CD8-positive, alpha-beta memory T cell (primary cell): ENCODE measurements at regions not wholly inside any gene's neighbourhood (a gene's known extent, or its start where the extent isn't known, plus 50 kb on each side); places are given as distances from the start of the nearest gene placed in this dataset.
"Not testable (repeated sequence)": the region's sequence is repeated elsewhere in the genome, so short reads cannot be mapped to it uniquely, and the experiment has no call there.

ENCODE experiments used
- CTCF ChIA-PET: fragments of 350-600 bp; sonication (Branson Sonifier 250); formaldehyde crosslinking; loops from one replicate; lab custom pipeline; 2021; ENCODE audit warnings: antibody characterized with exemption; lab: Charles Lee
- POLR2A ChIA-PET: fragments of 350-600 bp; sonication (Branson Sonifier 250); formaldehyde crosslinking; loops from one replicate; lab custom pipeline; 2021; ENCODE audit warnings: antibody characterized with exemption; lab: Charles Lee
- DNase-seq, 5 donors: peaks; one replicate each; pipeline versions ENCODE4 v3.0.0 to v3.0.0-alpha.2; 2020 to 2022; ENCODE audit warnings: mixed read lengths in 1 of 5
- H3K27ac ChIP-seq: one replicate; pipeline ENCODE4 v1.7.0; 2013; ENCODE audit warnings: low read depth, mild to moderate bottlenecking, low read length, moderate library complexity
- H3K27me3 ChIP-seq: 2 replicates; pipeline ENCODE4 v1.7.0; 2013; ENCODE audit warnings: low read length, mild to moderate bottlenecking; ENCODE audit not compliant: insufficient read depth, poor library complexity, severe bottlenecking
- H3K36me3 ChIP-seq: 2 replicates; pipeline ENCODE4 v1.7.0; 2013; ENCODE audit warnings: mild to moderate bottlenecking, low read length, moderate library complexity; ENCODE audit not compliant: insufficient read depth
- H3K4me1 ChIP-seq: 2 replicates; pipeline ENCODE4 v1.7.0; 2013; ENCODE audit warnings: mild to moderate bottlenecking, low read length, moderate library complexity; ENCODE audit not compliant: insufficient read depth
- H3K4me3 ChIP-seq: 2 replicates; pipeline ENCODE4 v1.7.0; 2013; ENCODE audit warnings: mild to moderate bottlenecking, low read length
- H3K9me3 ChIP-seq: 2 replicates; pipeline ENCODE4 v1.7.0; 2013; ENCODE audit warnings: mild to moderate bottlenecking, low read length
- H3K27ac Mint-ChIP-seq, 8 donors: one replicate each; pipeline ENCODE4 v1.8.0; 2020 to 2021; ENCODE audit warnings: mixed read lengths in 8 of 8, mild to moderate bottlenecking in 6 of 8, inconsistent platforms in 3 of 8, moderate library complexity in 3 of 8
- H3K27me3 Mint-ChIP-seq, 2 donors: one replicate each; pipeline ENCODE4 v1.8.0; 2020 to 2021; ENCODE audit warnings: mixed read lengths in 2 of 2, mild to moderate bottlenecking in 1 of 2, moderate library complexity in 1 of 2
- H3K36me3 Mint-ChIP-seq, 3 donors: one replicate each; pipeline ENCODE4 v1.8.0; 2020 to 2021; ENCODE audit warnings: mixed read lengths in 3 of 3, inconsistent platforms in 1 of 3, mild to moderate bottlenecking in 1 of 3
- H3K4me1 Mint-ChIP-seq, 3 donors: one replicate each; pipeline ENCODE4 v1.8.0; 2020 to 2021; ENCODE audit warnings: mixed read lengths in 3 of 3, inconsistent platforms in 1 of 3, mild to moderate bottlenecking in 1 of 3
- H3K4me3 Mint-ChIP-seq, 7 donors: one replicate each; pipeline ENCODE4 v1.8.0; 2020 to 2021; ENCODE audit warnings: mixed read lengths in 7 of 7, mild to moderate bottlenecking in 6 of 7, moderate library complexity in 4 of 7, inconsistent platforms in 2 of 7
- H3K9me3 Mint-ChIP-seq, 5 donors: one replicate each; pipeline ENCODE4 v1.8.0; 2020 to 2022; ENCODE audit warnings: mixed read lengths in 5 of 5, mild to moderate bottlenecking in 3 of 5, moderate library complexity in 2 of 5, inconsistent platforms in 1 of 5

- CTCF ChIA-PET = no interaction called here
- no peak overlapping the region for H3K4me3 Mint-ChIP-seq
- POLR2A ChIA-PET = no interaction called here
Measured at GRCh38 chr2:35510636-35511035, 844.9 kb upstream of the CRIM1 start.

DNA sequence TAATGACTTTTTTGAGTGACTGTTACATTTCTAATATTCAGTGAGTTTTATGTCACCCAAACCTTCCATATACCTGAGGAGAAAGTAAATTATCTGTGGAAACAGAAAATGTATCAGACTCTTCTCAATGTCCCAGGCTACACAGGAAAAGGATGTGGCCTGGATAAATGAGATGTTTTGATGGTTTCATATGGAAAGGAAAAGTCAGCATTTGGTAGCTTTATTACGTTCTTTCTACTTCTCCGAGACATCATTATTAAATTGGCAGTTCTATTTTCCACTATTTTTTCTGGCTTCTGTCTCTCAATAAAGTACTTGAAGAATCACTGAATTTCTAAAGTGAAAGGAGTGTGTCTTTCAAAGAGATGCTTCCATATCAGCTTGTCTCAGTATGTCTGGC lies 847.0 kb upstream of the CRIM1 start:
- H3K27me3 Mint-ChIP-seq = no peaks in the 10 kb centered on the region
- Histone ChIP-seq H3K9me3 (no peaks in the 10 kb centered on the region), H3K4me3 (no peak overlapping the region), H3K4me1 (no peaks in the 10 kb centered on the region), H3K36me3 (no peaks in the 10 kb centered on the region), H3K27ac (no peak overlapping the region), H3K27me3 (no peaks in the 10 kb centered on the region)
- H3K9me3 Mint-ChIP-seq = peaks cover 0 to 6% (median 0%) of the 10 kb centered on the region in 5 donors
- H3K36me3 Mint-ChIP-seq = no peaks in the 10 kb centered on the region
- no peaks in the 10 kb centered on the region for H3K4me1 Mint-ChIP-seq
- CTCF ChIA-PET = no interaction called here
- no peak for DNase-seq
- no peak overlapping the region for H3K4me3 Mint-ChIP-seq
- POLR2A ChIA-PET = no interaction called here
- no peak overlapping the region for H3K27ac Mint-ChIP-seq

More at GRCh38 chr2:35510636-35511035, 844.9 kb upstream of the CRIM1 start:
- no peak for DNase-seq
- no peaks in the 10 kb centered on the region for H3K4me1 Mint-ChIP-seq
- Histone ChIP-seq H3K27ac (no peak overlapping the region), H3K4me3 (no peak overlapping the region), H3K36me3 (no peaks in the 10 kb centered on the region), H3K27me3 (no peaks in the 10 kb centered on the region), H3K4me1 (no peaks in the 10 kb centered on the region), H3K9me3 (no peaks in the 10 kb centered on the region)
- H3K27me3 Mint-ChIP-seq = no peaks in the 10 kb centered on the region
- H3K9me3 Mint-ChIP-seq = peaks cover 0 to 6% (median 0%) of the 10 kb centered on the region in 5 donors
- no peaks in the 10 kb centered on the region for H3K36me3 Mint-ChIP-seq
- H3K27ac Mint-ChIP-seq = no peak overlapping the region

GRCh38 chr2:35504419-35504818 lies 851.2 kb upstream of the CRIM1 start:
- H3K9me3 Mint-ChIP-seq = peaks cover 0 to 5% (median 0%) of the 10 kb centered on the region in 5 donors
- CTCF ChIA-PET = no interaction called here
- POLR2A ChIA-PET = no interaction called here

GRCh38 chr2:35503738-35504199 lies 851.8 kb upstream of the CRIM1 start:
- H3K9me3 ChIP-seq = no peaks in the 10 kb centered on the region
- Mint-ChIP-seq H3K4me1 (no peaks in the 10 kb centered on the region), H3K9me3 (peaks cover 0 to 5% (median 0%) of the 10 kb centered on the region in 5 donors), H3K4me3 (no peak overlapping the region), H3K27me3 (no peaks in the 10 kb centered on the region), H3K36me3 (no peaks in the 10 kb centered on the region), H3K27ac (no peak overlapping the region)
- no peak overlapping the region for H3K4me3 ChIP-seq
- H3K4me1 ChIP-seq = no peaks in the 10 kb centered on the region
- DNase-seq = no peak
- ChIA-PET CTCF (no interaction called here), POLR2A (no interaction called here)
- no peaks in the 10 kb centered on the region for H3K36me3 ChIP-seq
- no peaks in the 10 kb centered on the region for H3K27me3 ChIP-seq
- no peak overlapping the region for H3K27ac ChIP-seq

More at GRCh38 chr2:35504419-35504818, 851.2 kb upstream of the CRIM1 start:
- no peaks in the 10 kb centered on the region for H3K9me3 ChIP-seq
- H3K27ac ChIP-seq = no peak overlapping the region
- Mint-ChIP-seq H3K27me3 (no peaks in the 10 kb centered on the region), H3K36me3 (no peaks in the 10 kb centered on the region), H3K4me3 (no peak overlapping the region), H3K4me1 (no peaks in the 10 kb centered on the region), H3K27ac (no peak overlapping the region)
- no peaks in the 10 kb centered on the region for H3K36me3 ChIP-seq
- no peak for DNase-seq
- H3K4me3 ChIP-seq = no peak overlapping the region
- H3K27me3 ChIP-seq = no peaks in the 10 kb centered on the region
- H3K4me1 ChIP-seq = no peaks in the 10 kb centered on the region

DNA sequence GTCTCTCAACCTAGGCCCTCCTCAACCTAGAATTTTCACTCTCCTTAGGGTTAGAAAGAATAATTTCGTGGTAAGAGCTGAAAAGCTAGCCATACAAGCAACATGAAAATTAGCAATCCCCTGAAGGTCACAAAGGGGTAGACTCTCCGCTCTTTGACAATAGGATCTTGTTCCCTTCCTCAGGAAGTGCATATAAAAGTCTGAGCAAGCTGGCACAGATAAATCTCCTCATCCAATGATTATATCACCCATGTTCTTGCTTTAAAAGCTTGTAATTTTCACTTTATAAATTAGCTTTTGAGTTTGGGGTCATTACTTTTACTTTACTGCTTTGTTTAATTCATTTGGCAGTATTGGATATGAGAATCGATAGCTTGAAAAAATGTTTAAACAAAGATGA lies 852.3 kb upstream of the CRIM1 start:
- POLR2A ChIA-PET = no interaction called here
- no peaks in the 10 kb centered on the region for H3K36me3 Mint-ChIP-seq
- no peaks in the 10 kb centered on the region for H3K36me3 ChIP-seq
- no peaks in the 10 kb centered on the region for H3K27me3 ChIP-seq
- H3K27ac Mint-ChIP-seq = no peak overlapping the region
- no peak overlapping the region for H3K4me3 Mint-ChIP-seq
- peaks cover 0 to 5% (median 0%) of the 10 kb centered on the region in 5 donors for H3K9me3 Mint-ChIP-seq
- no peaks in the 10 kb centered on the region for H3K4me1 Mint-ChIP-seq
- no peaks in the 10 kb centered on the region for H3K27me3 Mint-ChIP-seq
- DNase-seq = no peak
- H3K9me3 ChIP-seq = no peaks in the 10 kb centered on the region
- CTCF ChIA-PET = no interaction called here
- H3K4me1 ChIP-seq = no peaks in the 10 kb centered on the region
- no peak overlapping the region for H3K27ac ChIP-seq
- no peak overlapping the region for H3K4me3 ChIP-seq

GRCh38 chr2:35501076-35501475 lies 854.5 kb upstream of the CRIM1 start:
- no peaks in the 10 kb centered on the region for H3K36me3 ChIP-seq
- H3K4me3 Mint-ChIP-seq = no peak overlapping the region
- no peaks in the 10 kb centered on the region for H3K4me1 Mint-ChIP-seq
- POLR2A ChIA-PET = no interaction called here
- no peak overlapping the region for H3K27ac Mint-ChIP-seq
- no peak overlapping the region for H3K27ac ChIP-seq
- no peaks in the 10 kb centered on the region for H3K27me3 ChIP-seq
- no peaks in the 10 kb centered on the region for H3K36me3 Mint-ChIP-seq
- CTCF ChIA-PET = no interaction called here
- H3K27me3 Mint-ChIP-seq = no peaks in the 10 kb centered on the region
- peaks cover 0 to 5% (median 0%) of the 10 kb centered on the region in 5 donors for H3K9me3 Mint-ChIP-seq
- no peak overlapping the region for H3K4me3 ChIP-seq
- H3K4me1 ChIP-seq = no peaks in the 10 kb centered on the region
- no peak for DNase-seq
- H3K9me3 ChIP-seq = no peaks in the 10 kb centered on the region

GRCh38 chr2:35496022-35496421 lies 859.6 kb upstream of the CRIM1 start:
- CTCF ChIA-PET = no interaction called here
- H3K4me1 Mint-ChIP-seq = no peaks in the 10 kb centered on the region

GRCh38 chr2:35495182-35495581 lies 860.4 kb upstream of the CRIM1 start:
- no peaks in the 10 kb centered on the region for H3K9me3 ChIP-seq
- peaks cover 0 to 3% (median 0%) of the 10 kb centered on the region in 5 donors for H3K9me3 Mint-ChIP-seq
- no peaks in the 10 kb centered on the region for H3K27me3 ChIP-seq

More at GRCh38 chr2:35496022-35496421, 859.6 kb upstream of the CRIM1 start:
- POLR2A ChIA-PET = no interaction called here
- DNase-seq = no peak
- Histone ChIP-seq H3K27ac (no peak overlapping the region), H3K9me3 (no peaks in the 10 kb centered on the region), H3K4me1 (no peaks in the 10 kb centered on the region), H3K27me3 (no peaks in the 10 kb centered on the region), H3K4me3 (no peak overlapping the region), H3K36me3 (no peaks in the 10 kb centered on the region)
- no peak overlapping the region for H3K4me3 Mint-ChIP-seq
- H3K9me3 Mint-ChIP-seq = peaks cover 0 to 5% (median 0%) of the 10 kb centered on the region in 5 donors
- H3K27me3 Mint-ChIP-seq = no peaks in the 10 kb centered on the region
- no peak overlapping the region for H3K27ac Mint-ChIP-seq
- no peaks in the 10 kb centered on the region for H3K36me3 Mint-ChIP-seq

DNA sequence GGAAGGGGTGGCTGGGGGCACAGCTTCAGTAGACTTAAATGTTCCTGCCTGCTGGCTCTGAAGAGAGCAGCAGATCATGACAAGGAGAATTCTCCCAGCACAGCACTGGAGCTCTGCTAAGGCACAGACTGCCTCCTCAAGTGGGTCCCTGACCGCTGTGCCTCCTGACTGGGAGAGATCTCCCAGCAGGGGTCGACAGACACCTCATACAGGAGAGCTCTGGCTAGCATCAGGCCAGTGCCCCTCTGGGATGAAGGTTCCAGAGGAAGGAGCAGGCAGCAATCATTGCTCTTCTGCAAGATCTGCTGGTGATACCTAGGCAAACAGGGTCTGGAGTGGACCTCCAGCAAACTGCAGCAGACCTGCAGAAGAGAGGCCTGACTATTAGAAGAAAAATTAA lies 877.5 kb upstream of the CRIM1 start:
- H3K4me3 Mint-ChIP-seq, H3K27me3 Mint-ChIP-seq, H3K4me1 Mint-ChIP-seq, DNase-seq, H3K27me3 ChIP-seq, H3K27ac Mint-ChIP-seq, H3K9me3 ChIP-seq, H3K27ac ChIP-seq, H3K4me3 ChIP-seq, H3K4me1 ChIP-seq, CTCF ChIA-PET, H3K9me3 Mint-ChIP-seq, POLR2A ChIA-PET, H3K36me3 Mint-ChIP-seq, H3K36me3 ChIP-seq: not testable (repeated sequence)

More at GRCh38 chr2:35495182-35495581, 860.4 kb upstream of the CRIM1 start:
- Mint-ChIP-seq H3K4me3 (no peak overlapping the region), H3K4me1 (no peaks in the 10 kb centered on the region), H3K27me3 (no peaks in the 10 kb centered on the region), H3K36me3 (no peaks in the 10 kb centered on the region), H3K27ac (no peak overlapping the region)
- no peaks in the 10 kb centered on the region for H3K36me3 ChIP-seq
- ChIA-PET CTCF (no interaction called here), POLR2A (no interaction called here)
- H3K4me1 ChIP-seq = no peaks in the 10 kb centered on the region
- no peak for DNase-seq
- H3K4me3 ChIP-seq = no peak overlapping the region
- no peak overlapping the region for H3K27ac ChIP-seq
